GM10266 (cell line): ENCODE measurements at regions not wholly inside any gene's neighbourhood (a gene's known extent, or its start where the extent isn't known, plus 50 kb on each side); places are given as distances from the start of the nearest gene placed in this dataset.
"Not testable (repeated sequence)": the region's sequence is repeated elsewhere in the genome, so short reads cannot be mapped to it uniquely, and the experiment has no call there.

Source experiments
- DNase-seq: peaks from one replicate; pipeline ENCODE4 v3.0.0; 2012; ENCODE audit errors: extremely low spot score
- CTCF ChIP-seq: IDR thresholded peaks from 2 replicates; pipeline ENCODE4 v1.5.1; 2012; ENCODE audit warnings: mild to moderate bottlenecking, low read depth; ENCODE audit not compliant: control insufficient read depth, insufficient read depth; ENCODE audit errors: missing control alignments

GRCh38 chr6:86070151-86070550, 427.5 kb upstream of the SYNCRIP start:
- DNase-seq = no peak
- TF ChIP-seq CTCF = no peak

DNA sequence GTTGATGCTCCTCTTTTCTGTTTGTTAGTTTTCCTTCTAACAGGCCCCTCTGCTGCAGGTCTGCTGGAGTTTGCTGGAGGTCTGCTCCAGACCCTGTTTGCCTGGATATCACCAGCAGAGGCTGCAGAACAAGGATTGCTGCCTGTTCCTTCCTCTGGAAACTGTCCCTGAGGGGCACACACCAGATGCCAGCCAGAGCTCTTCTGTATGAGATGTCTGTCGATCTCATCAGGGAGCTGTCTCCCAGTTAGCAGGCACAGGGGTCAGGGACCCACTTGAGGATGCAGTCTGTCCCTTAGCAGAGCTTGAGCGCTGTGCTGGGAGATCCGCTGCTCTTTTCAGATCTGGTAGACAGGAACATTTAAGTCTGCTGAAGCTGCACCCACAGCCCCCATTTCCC, 422.3 kb upstream of the SYNCRIP start:
- not testable (repeated sequence) for DNase-seq

- not testable (repeated sequence) for DNase-seq
Measured at GRCh38 chr6:86057293-86057980, 414.8 kb upstream of the SYNCRIP start.

GRCh38 chr6:86045038-86045437, 402.4 kb upstream of the SYNCRIP start:
- no peak for TF ChIP-seq CTCF
- no peak for DNase-seq

- DNase-seq = no peak
Measured at GRCh38 chr6:86042214-86042613, 399.5 kb upstream of the SYNCRIP start.

DNA sequence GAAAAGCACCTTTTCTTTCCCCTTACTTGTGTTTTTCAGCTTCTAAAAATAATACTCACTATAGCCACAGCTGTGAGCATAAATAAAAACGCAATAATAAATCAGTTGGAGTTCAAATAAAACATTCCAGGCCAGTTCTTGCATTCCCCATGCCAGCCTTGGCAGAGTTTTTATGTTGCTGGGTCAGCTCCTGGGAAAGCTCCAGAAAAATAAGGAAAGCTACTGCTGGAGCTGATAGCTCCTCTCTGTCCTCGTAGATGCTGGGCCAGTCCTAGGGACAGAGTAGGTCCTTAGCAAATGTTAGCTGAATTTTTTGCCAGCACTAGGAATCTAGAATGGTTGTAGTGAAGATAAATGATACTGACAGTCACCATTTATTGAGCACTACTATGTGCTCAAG, 389.0 kb upstream of the SYNCRIP start:
- no peak for DNase-seq
- no peak for TF ChIP-seq CTCF

More at GRCh38 chr6:86042214-86042613, 399.5 kb upstream of the SYNCRIP start:
- no peak for TF ChIP-seq CTCF

DNA sequence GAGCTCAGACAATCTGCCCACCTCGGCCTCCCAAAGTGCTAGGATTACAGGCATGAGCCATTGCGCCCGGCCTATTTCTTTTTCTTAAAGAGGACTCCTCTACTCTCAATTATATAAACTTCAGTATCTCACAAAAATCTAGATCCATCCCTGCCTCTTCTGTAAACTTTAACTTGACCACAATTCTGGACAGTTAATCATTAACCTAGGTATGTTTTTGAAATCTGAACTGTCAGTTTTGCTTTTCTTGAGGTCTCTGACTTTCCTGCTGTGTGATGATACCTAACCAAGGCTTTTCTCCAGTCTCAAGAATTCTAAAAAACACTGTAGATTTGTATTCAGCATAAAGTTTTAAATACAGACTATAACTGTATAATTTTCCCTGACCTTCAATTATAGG, 388.2 kb upstream of the SYNCRIP start:
- TF ChIP-seq CTCF = no peak
- no peak for DNase-seq

DNA sequence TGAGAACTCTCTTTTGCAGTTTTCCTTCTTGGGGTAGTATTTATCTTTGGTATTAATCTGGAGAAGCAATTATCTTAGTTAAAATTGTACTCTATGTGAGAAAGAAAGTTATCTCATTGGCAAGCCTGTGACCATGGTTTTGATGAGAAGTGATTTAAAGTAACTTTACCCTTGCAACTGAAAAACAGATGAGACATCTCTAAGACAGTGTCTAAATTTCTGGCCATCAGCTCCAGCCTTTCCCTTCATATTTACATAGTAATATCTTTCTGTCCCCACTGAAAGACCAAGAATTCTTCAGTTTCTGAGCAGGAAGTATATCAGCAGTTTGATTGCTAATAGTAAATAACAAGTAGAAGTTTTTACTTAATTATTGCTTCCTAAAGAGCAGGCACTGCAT, 386.1 kb upstream of the SYNCRIP start:
- TF ChIP-seq CTCF = no peak
- no peak for DNase-seq

DNA sequence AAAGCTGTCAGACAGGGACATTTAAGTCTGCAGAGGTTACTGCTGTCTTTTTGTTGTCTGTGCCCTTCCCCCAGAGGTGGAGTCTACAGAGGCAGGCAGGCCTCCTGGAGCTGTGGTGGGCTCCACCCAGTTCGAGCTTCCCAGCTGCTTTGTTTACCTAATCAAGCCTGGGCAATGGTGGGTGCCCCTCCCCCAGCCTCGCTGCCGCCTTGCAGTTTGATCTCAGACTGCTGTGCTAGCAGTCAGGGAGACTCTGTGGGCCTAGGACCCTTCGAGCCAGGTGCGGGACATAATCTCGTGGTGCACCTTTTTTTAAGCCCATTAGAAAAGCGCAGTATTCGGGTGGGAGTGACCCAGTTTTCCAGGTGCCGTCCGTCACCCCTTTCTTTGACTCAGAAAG, 384.2 kb upstream of the SYNCRIP start:
- not testable (repeated sequence) for DNase-seq
